ENCODE measurements at regions not wholly inside any gene's neighbourhood (a gene's known extent, or its start where the extent isn't known, plus 50 kb on each side); places are given as distances from the start of the nearest gene placed in this dataset.
"Not testable (repeated sequence)": the region's sequence is repeated elsewhere in the genome, so short reads cannot be mapped to it uniquely, and the experiment has no call there.

GRCh38 chrX:18002791-18003190 lies 141.7 kb upstream of the RAI2 start:
- no peak for DNase-seq

DNA sequence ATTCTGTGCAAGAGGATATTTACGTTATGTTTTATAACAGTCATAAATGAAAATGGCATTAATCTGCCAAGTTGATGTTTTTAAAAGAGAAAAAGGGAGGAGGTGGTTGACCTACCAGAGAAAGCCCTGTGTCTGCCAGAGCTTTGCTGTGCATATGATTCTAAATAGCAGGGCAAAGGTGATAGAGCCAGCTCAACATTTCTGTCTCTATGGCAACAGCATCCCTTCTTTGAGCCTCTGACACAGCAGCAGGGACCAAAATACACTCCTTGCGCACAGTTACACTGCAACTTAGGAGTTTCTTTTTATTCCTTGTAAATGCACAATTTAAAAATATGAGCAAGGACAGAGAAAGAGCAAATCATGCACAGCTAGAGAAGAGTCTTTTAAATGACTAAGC lies 133.3 kb upstream of the RAI2 start:
- no peak for DNase-seq

DNA sequence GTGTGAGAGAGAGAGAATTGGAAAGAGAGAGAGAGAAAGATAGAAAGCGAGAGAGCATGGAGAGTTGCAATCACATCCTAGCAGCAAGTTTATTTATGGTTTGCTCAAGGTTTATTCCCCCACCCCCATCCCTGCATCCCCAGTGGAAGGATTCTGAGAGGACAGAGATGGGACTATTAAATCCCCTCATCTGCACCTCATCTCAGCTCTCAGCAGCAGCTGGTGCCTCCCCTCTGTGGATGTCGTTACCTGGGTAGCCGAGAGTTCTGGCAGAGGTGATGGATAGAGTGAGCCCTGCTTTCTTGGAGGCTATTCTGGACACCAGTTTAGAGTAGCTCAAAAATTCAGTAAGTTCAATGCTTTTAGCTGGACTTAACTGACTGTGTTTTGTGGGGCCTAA lies 132.0 kb upstream of the RAI2 start:
- no peak for DNase-seq

DNA sequence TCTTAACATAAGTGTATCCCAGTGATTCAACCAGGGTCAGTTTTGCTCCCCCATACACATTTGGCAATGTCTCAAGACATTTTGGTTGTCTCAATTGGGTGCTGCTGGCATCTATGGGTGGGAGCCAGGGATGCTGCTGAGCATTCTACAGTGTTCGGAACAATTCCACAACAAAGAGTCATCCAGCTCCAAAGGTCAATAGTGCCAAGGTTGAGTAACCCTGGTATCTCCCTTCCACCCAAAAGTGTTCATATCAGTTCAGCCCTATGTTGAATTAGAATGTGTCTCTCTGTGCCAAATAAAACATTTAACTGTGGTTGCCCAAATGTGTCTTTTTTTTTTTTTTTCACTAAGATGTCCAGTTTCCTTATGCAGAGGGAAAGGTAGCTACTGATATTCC lies 129.4 kb upstream of the RAI2 start:
- DNase-seq: no peak

DNA sequence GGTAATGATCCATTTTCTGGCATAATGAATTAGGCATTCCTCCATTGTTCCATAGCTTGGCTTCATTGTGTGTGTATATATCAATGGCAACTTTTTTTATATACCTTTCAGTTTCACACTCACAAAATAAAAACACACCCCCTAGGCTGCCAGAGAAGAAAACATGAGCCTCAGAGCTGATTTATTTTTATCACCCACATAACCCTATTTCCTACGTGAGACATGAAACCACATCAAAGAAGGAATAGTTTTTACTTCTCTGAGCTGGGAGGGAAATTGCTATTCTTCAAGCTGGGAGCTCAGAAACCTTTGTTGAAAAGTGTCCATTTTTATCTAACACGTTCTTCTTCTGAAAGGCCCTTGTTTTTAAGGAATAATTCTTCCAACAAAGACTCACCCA lies 126.7 kb upstream of the RAI2 start:
- peak in 1 of 2 donors; percentile 13 for DNase-seq

GRCh38 chrX:17986977-17987376 lies 125.9 kb upstream of the RAI2 start:
- DNase-seq: no peak

DNA sequence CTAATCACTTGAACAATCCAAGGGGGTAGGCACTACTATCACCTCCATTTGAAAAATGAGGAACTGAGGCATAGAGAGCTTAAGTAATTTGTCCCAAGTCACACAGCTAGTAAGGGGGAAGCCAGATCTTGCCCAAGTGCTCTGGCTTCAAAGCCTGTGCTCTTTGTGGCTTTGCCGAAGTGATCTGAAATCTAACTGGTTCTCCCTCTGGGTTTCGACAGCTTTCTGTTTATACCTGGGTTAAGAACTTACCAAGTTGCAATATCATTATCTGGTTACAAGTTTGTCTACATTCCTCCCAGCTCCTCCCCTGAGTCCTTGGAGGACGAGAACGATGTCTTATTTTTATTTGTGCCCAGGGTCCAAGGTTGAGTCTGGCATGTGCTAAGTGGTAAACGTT lies 125.3 kb upstream of the RAI2 start:
- DNase-seq: no peak

DNA sequence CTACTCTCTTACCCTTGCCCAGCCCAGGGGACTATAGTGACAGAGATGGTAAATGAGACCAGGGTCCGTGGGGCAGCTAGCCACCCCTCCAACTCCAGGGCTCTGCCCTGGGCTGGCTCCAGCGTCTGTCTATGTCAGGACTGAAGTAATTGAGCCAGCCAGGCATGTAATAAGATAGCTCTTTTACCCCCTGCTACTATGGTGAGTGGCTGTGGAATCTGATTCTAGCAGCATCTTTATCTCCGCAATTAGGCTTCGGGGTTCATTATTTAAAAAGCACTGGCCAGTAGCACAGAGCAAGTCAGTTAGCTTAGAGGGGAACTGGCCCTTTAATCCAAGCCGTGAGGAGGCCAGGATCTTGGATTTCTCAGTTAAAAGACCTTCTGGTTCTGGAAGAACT lies 123.3 kb upstream of the RAI2 start:
- no peak for DNase-seq

- DNase-seq: no peak
Measured at GRCh38 chrX:17983389-17983788, 122.3 kb upstream of the RAI2 start.

GRCh38 chrX:17977696-17978095 lies 116.6 kb upstream of the RAI2 start:
- DNase-seq: no peak

GRCh38 chrX:17976955-17977354 lies 115.9 kb upstream of the RAI2 start:
- DNase-seq: no peak

DNA sequence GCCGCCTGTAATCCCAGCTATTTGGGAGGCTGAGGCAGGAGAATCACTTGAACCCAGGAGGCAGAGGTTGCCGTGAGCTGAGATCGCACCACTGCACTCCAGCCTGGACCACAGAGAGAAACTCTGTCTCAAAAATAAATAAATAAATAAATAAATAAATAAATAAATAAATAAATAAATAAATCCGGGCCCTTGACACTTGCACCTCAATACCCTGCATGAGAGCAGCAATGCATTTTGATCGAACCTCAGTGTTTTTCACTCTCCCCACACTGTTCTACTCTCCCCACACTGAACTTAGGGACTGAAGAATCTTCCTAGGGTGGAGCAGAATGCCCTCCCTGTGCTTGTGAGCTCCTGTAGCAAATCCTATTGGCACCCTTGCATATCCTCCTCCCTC lies 114.3 kb upstream of the RAI2 start:
- not testable (repeated sequence) for DNase-seq

DNA sequence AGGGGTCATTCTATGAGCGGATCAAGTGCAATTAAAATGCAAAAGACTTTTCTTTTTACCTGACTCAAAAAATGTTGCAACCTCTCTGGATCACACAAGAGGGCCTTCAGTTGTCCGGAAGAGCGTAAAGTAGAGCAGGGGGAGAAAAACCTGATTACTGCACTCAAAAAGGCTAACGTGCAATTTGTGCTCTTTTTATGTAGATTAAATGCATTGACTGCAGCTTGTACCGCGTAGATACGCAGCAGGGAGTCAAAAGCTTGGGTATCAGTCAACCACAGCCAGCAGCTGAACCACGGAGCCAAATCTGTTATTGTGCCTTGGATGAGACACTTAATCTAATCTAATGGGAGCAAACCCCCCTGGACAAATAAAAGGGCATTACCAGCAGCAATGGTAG lies 107.3 kb upstream of the RAI2 start:
- no peak for DNase-seq

GRCh38 chrX:17967888-17968287 lies 106.8 kb upstream of the RAI2 start:
- no peak for DNase-seq

DNA sequence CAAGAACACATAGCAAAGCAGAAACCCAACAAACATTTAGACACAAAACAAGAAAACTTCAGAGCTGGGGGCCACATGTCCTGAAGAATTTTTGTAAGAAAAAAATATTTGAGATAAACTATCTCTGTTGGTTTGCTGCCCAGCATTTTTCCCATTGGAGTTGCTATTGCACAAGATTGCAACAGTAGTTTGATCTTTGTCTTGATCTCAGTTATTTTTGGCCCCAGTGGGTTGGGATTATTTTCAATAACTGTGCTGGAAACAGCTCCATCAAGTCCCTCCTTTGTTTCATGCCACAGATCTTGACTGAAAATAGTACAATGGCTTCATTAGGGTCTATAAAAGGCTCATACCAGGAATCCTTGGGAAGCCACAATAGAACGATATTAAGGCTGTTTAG lies 103.8 kb upstream of the RAI2 start:
- DNase-seq: no peak

GRCh38 chrX:17960891-17961290 lies 99.8 kb upstream of the RAI2 start:
- no peak for DNase-seq

DNA sequence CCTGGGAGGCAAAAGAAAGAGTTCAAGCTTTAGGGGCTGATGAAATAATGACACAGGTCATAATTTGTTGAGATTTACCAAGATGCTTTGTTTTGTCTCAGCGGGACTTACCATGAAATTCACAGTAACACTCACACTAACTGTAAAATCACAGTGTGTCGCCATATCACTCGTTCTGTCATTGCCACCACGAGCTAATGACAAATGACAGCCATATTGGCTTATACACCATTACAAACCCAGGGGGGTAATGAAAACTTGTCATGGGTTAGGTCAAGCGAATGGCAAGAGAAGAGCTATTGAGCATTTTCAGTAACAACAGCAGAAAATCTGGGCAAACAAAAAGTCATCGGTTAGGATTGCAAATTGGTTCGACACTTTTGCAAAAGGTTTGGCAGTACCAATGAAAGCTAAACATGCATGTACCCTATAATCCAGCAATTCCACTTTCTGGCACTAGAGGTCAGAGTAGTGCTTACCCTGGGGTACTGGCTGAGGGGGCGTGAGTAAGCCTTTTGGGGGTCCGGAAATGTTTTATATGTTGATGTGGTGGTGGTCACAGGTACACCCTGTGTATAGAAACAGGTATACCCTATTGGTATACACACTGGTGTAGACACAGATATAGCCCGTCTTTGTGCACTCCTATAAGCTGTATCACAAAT lies 83.9 kb upstream of the RAI2 start:
- peak in 1 of 2 donors; percentile 20 for DNase-seq

- DNase-seq: not testable (repeated sequence)
Measured at GRCh38 chrX:17941171-17941570, 80.1 kb upstream of the RAI2 start.

DNA sequence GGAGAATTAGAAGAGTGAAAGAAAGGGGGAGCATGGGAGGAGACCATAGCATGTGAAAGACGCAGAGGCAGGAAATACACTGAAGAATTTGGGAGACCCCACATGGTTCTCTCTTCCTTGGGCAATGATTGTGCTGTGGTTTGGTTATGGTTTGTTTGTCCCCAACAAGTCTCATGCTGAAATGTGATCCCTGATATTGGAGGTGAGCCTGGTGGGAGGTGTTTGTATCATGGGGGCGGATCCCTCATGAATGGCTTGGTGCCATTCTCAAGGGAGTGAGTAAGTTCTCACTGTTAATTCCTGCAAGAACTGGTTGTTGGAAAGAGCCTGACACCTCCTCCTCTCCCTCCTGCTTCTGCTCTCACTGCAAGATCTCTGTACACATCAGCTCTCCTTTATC lies 78.6 kb upstream of the RAI2 start:
- no peak for DNase-seq

GRCh38 chrX:17933856-17934255 lies 72.8 kb upstream of the RAI2 start:
- no peak for DNase-seq

DNA sequence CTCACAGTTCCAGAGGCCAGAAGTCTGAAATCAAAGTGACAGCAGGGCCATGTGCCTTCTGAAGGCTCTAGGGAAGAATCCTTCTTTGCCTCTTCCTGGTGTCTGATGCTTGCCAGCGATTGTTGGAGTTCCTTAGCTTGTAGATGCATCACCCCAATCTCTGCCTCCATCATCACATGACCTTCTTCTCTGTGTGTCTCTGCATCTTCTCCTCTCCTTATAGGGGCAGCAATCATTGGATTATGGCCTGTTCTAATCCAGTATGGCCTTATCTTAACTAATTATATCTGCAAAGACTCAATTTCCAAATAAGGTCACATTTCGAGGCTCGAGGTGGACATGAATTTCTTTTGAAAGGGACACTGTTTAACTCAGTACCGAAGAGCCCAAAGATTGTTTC lies 71.7 kb upstream of the RAI2 start:
- DNase-seq: no peak

- DNase-seq: no peak
Measured at GRCh38 chrX:17931855-17932254, 70.8 kb upstream of the RAI2 start.

DNA sequence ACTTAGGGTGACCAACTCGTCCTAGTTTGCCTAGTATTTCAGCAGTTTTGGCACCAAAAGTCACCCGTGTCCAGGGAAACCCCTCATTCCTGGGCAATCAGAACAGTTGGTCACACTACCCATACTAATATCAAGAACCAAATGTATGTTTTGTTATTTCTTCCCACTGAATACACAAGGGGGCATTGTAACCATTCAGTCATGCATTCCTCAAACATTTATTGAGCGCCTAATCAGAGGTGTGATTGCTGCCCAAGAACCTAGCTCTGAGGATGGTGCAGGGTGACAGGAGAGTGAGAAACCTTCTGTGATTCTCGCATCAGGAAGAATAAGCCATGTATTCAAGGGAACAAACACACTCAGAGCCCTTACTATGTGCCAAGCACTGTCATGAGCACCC lies 69.8 kb upstream of the RAI2 start:
- DNase-seq: no peak

DNA sequence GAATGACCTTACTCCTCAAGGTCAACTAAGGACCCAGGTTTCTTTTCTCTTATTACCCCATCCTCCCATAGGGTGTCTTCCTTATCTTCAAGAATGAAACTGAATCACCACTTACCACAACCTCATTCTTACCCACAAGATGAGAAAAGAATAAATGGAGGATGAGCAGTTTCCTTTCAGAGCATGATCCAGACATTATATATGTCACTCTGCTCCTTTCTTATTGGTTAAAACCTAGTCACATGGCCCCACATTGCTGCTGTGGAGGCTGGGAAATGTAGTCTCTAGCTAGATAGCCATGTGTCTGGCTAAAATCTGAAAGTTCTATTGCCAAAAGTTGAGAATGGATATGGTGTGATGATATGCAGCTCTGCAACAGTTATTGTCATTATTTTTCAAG lies 62.4 kb upstream of the RAI2 start:
- no peak for DNase-seq

DNA sequence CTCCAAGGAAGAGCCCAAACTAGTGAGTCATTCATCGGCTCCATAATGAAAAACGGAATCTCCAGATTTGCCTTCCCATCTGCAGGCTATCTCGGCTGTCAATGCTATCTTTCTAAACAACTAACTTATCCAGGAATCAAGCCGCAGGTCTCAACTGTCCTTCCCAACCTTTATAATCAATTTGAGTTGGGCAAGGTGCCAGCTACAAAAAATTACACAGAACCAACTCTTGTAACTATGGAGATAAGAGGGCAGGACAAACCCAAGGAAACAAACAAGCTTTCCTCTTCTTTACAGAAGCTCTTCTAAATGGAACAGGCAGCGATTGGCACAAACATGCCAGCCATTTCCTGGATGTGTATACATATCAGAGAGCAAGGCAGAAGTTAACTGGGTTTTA lies 61.2 kb upstream of the RAI2 start:
- DNase-seq: no peak

Data from activated CD4-positive, alpha-beta T cell treated with anti-CD3 and anti-CD28 coated beads for 4 hours (primary cell).